ENCODE measurements at regions not wholly inside any gene's neighbourhood (a gene's known extent, or its start where the extent isn't known, plus 50 kb on each side); places are given as distances from the start of the nearest gene placed in this dataset.

DNA sequence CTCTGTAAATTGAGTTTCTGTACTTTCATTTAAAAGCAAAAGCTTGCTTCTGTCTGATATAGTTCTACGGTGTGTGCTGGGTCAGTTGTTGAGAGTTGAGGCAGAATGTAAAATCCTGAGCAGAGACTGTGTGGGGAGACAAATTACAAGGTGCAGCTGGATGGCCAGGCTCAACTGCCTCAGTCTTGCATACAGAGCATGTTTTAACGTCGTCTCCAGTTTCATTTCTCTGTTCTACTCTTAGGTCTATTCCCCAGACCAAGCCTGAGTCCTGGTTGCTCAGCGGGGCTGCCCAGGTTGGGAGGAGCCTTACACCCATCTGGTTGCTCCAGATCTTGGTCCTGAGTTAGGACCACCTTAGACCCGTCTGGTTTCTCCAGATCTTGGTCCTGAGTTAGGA, 54.4 kb upstream of the MEDAG start:
- TF ChIP-seq, protein P1, sequence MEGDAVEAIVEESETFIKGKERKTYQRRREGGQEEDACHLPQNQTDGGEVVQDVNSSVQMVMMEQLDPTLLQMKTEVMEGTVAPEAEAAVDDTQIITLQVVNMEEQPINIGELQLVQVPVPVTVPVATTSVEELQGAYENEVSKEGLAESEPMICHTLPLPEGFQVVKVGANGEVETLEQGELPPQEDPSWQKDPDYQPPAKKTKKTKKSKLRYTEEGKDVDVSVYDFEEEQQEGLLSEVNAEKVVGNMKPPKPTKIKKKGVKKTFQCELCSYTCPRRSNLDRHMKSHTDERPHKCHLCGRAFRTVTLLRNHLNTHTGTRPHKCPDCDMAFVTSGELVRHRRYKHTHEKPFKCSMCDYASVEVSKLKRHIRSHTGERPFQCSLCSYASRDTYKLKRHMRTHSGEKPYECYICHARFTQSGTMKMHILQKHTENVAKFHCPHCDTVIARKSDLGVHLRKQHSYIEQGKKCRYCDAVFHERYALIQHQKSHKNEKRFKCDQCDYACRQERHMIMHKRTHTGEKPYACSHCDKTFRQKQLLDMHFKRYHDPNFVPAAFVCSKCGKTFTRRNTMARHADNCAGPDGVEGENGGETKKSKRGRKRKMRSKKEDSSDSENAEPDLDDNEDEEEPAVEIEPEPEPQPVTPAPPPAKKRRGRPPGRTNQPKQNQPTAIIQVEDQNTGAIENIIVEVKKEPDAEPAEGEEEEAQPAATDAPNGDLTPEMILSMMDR (IDR thresholded peaks at IDR 0.05) = no peak
- no peak for TF ChIP-seq POLR2A (IDR thresholded peaks at IDR 0.05)
